Mammary epithelial cell (primary cell): ENCODE measurements at regions not wholly inside any gene's neighbourhood (a gene's known extent, or its start where the extent isn't known, plus 50 kb on each side); places are given as distances from the start of the nearest gene placed in this dataset.

ENCODE experiments used
- EZH2 ChIP-seq: IDR thresholded peaks from 2 replicates; pipeline ENCODE4 v1.6.1; 2012; ENCODE audit warnings: low read length, inconsistent platforms, borderline replicate concordance
- TF ChIP-seq, protein P1 (sequence below), 2 donors: IDR thresholded peaks in 1 of 2; conservative IDR thresholded peaks in 1 of 2; 2 replicates each; pipeline ENCODE4 v1.5.1; 2011 to 2012; ENCODE audit warnings: inconsistent platforms in 2 of 2, low read length in 2 of 2, mild to moderate bottlenecking in 2 of 2, control low read depth in 1 of 2, low read depth in 1 of 2; ENCODE audit not compliant: insufficient read depth in 1 of 2; ENCODE audit errors: extremely low read depth in 1 of 2

DNA sequence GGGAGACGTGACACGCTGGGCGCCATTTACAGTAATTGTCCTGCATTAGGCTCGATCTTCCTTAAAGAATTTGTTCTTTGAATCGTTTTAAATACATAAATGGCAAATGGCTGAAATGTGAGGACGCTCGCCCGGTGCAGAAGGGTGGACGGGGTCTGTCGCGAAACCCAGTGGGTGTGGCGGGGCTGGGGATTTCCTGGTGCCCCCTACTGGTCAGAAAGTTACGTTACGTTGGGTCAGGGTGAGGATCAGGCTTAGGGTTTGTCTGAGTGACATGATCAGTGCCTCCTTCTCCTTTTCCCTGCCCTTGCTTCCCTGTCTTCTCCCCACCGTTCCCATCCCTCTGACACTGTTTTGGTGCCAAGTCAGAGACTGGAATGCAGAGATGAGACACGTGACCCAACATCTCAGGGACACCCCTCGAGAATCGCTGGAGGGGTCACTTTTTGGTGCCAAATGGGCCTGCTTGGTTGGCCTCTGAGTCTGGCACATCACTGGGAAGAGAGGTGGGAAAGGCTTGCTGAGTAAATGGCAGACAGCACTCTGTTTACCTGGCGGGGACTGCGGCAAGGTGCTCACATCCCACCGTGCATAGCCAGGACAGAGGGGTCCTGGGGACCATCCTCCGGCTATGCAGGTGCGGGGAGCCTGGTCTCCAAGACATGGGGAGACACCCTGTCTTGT is 1107.6 kb downstream of the BRD1 start:
- TF ChIP-seq, protein P1, sequence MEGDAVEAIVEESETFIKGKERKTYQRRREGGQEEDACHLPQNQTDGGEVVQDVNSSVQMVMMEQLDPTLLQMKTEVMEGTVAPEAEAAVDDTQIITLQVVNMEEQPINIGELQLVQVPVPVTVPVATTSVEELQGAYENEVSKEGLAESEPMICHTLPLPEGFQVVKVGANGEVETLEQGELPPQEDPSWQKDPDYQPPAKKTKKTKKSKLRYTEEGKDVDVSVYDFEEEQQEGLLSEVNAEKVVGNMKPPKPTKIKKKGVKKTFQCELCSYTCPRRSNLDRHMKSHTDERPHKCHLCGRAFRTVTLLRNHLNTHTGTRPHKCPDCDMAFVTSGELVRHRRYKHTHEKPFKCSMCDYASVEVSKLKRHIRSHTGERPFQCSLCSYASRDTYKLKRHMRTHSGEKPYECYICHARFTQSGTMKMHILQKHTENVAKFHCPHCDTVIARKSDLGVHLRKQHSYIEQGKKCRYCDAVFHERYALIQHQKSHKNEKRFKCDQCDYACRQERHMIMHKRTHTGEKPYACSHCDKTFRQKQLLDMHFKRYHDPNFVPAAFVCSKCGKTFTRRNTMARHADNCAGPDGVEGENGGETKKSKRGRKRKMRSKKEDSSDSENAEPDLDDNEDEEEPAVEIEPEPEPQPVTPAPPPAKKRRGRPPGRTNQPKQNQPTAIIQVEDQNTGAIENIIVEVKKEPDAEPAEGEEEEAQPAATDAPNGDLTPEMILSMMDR (conservative IDR thresholded peaks at IDR 0.05 in 1 of 2, IDR thresholded peaks at IDR 0.05 in 1 of 2; ENCODE audit: extremely low read depth in 1 of 2, insufficient read depth in 1 of 2, low read depth in 1 of 2, low read length in 2 of 2): no peak
- no peak for TF ChIP-seq EZH2
